ENCODE measurements at regions not wholly inside any gene's neighbourhood (a gene's known extent, or its start where the extent isn't known, plus 50 kb on each side); places are given as distances from the start of the nearest gene placed in this dataset.

DNA sequence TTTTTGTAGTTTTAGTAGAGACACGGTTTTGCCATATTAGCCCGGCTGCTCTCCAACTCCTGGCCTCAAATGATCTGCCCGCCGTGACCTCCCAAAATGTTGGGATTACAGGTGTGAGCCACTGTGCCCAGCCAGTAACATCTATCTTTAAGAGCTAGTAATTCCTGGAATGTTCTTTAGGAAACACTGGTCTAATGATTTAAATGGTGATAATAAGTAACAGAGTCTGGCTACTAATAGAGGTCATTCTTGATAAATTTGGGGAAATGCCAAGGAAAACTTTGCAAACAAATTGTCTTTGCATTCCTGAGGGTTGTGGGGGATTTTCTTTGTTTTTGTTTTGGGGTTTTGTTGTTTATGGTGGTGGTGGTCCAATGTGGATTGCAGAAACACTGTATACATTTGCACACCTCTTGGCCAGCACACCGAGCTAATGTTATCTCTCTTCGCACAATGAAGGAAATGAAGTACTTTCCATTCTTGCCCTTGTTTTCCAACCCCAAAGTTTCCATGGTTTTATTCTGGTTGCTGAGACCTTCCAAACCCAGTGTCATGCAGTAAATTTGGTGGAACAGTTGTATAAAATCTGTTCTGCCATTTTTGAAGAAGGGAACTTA, 51.3 kb upstream of the WIPF3 start (continued):
- TF ChIP-seq, protein P1, sequence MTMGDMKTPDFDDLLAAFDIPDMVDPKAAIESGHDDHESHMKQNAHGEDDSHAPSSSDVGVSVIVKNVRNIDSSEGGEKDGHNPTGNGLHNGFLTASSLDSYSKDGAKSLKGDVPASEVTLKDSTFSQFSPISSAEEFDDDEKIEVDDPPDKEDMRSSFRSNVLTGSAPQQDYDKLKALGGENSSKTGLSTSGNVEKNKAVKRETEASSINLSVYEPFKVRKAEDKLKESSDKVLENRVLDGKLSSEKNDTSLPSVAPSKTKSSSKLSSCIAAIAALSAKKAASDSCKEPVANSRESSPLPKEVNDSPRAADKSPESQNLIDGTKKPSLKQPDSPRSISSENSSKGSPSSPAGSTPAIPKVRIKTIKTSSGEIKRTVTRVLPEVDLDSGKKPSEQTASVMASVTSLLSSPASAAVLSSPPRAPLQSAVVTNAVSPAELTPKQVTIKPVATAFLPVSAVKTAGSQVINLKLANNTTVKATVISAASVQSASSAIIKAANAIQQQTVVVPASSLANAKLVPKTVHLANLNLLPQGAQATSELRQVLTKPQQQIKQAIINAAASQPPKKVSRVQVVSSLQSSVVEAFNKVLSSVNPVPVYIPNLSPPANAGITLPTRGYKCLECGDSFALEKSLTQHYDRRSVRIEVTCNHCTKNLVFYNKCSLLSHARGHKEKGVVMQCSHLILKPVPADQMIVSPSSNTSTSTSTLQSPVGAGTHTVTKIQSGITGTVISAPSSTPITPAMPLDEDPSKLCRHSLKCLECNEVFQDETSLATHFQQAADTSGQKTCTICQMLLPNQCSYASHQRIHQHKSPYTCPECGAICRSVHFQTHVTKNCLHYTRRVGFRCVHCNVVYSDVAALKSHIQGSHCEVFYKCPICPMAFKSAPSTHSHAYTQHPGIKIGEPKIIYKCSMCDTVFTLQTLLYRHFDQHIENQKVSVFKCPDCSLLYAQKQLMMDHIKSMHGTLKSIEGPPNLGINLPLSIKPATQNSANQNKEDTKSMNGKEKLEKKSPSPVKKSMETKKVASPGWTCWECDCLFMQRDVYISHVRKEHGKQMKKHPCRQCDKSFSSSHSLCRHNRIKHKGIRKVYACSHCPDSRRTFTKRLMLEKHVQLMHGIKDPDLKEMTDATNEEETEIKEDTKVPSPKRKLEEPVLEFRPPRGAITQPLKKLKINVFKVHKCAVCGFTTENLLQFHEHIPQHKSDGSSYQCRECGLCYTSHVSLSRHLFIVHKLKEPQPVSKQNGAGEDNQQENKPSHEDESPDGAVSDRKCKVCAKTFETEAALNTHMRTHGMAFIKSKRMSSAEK (CRISPR knock-in tag; IDR thresholded peaks at IDR 0.05; ENCODE audit: borderline replicate concordance), result no peak
- TF ChIP-seq, protein P2, sequence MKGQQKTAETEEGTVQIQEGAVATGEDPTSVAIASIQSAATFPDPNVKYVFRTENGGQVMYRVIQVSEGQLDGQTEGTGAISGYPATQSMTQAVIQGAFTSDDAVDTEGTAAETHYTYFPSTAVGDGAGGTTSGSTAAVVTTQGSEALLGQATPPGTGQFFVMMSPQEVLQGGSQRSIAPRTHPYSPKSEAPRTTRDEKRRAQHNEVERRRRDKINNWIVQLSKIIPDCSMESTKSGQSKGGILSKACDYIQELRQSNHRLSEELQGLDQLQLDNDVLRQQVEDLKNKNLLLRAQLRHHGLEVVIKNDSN (CRISPR knock-in tag; IDR thresholded peaks at IDR 0.05), result no peak
- TF ChIP-seq ZNF138 (CRISPR knock-in tag; conservative IDR thresholded peaks at IDR 0.05), result no peak
- TF ChIP-seq, protein P3, sequence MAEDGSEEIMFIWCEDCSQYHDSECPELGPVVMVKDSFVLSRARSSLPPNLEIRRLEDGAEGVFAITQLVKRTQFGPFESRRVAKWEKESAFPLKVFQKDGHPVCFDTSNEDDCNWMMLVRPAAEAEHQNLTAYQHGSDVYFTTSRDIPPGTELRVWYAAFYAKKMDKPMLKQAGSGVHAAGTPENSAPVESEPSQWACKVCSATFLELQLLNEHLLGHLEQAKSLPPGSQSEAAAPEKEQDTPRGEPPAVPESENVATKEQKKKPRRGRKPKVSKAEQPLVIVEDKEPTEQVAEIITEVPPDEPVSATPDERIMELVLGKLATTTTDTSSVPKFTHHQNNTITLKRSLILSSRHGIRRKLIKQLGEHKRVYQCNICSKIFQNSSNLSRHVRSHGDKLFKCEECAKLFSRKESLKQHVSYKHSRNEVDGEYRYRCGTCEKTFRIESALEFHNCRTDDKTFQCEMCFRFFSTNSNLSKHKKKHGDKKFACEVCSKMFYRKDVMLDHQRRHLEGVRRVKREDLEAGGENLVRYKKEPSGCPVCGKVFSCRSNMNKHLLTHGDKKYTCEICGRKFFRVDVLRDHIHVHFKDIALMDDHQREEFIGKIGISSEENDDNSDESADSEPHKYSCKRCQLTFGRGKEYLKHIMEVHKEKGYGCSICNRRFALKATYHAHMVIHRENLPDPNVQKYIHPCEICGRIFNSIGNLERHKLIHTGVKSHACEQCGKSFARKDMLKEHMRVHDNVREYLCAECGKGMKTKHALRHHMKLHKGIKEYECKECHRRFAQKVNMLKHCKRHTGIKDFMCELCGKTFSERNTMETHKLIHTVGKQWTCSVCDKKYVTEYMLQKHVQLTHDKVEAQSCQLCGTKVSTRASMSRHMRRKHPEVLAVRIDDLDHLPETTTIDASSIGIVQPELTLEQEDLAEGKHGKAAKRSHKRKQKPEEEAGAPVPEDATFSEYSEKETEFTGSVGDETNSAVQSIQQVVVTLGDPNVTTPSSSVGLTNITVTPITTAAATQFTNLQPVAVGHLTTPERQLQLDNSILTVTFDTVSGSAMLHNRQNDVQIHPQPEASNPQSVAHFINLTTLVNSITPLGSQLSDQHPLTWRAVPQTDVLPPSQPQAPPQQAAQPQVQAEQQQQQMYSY (CRISPR knock-in tag; IDR thresholded peaks at IDR 0.05), result no peak
- no peak for TF ChIP-seq RELA (CRISPR knock-in tag; IDR thresholded peaks at IDR 0.05; ENCODE audit: borderline replicate concordance)
- TF ChIP-seq CREM (CRISPR knock-in tag; IDR thresholded peaks at IDR 0.05), result no peak

Small RNA genes lying in the stretch of these regions (microRNA-seq; reads per million reads assigned to microRNA genes)
- 5.2 reads per million, percentile 14 among the genes with 10 or more reads in this experiment for gene MIR550A3 (ENCODE audit: borderline number of aligned reads)
